GF-D8 (cell line): ENCODE measurements at regions not wholly inside any gene's neighbourhood (a gene's known extent, or its start where the extent isn't known, plus 50 kb on each side); places are given as distances from the start of the nearest gene placed in this dataset.

Experiments
- DNase-seq: peaks from one replicate; lab custom pipeline; 2025; lab: John Stamatoyannopoulos, UW

DNA sequence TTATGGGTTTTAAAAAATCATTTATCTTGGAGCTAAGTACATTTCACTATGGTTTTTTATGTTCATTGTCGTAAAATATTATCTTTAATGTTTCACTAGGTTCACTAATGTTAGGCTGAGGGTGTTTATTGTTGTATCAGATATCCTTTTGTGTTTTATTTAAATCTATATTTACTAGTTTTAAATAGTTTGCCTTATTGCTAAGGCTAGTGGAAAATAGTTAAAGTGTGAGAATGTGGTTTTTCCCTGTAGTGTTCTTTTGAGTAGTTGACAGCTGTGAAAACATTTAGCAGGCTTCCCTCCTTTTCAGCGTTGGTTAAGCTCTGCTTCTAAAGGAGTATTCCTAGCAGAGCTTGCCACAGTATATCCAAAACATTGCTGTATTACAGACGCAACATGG, 139.0 kb downstream of the TM9SF2 start:
- DNase-seq = no peak

GRCh38 chr13:99639126-99639525, 137.9 kb downstream of the TM9SF2 start:
- no peak for DNase-seq

DNA sequence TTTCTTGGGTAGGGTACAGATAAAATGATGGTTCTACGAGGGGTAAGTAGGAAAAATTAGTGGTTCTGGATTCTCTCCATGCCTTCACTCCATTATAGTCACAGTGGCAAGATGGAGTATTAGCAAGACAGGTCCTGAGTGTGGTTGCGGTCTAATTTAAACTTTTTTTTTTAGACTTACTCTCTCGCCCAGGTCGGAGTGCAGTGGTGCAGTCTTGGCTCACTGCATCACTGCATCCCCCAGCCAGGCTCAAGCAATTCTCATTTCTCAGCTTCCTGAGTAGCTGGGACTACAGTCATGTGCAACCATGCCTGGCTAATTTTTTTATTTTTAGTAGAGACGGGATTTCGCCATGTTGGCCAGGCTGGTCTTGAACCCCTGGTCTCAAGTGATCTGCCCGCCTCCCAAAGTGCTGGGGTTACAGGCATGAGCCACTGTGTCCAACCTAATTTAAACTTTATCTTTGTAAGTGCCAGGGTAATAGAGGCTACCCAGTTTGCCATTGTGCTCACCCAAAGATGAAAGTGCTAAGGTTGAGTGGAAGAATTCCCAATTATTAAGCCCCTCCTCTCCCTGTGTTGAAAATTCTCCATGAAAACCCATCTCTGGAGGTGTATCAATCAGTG, 135.6 kb downstream of the TM9SF2 start:
- no peak for DNase-seq

- no peak for DNase-seq
Observed at GRCh38 chr13:99636306-99636705, 135.0 kb downstream of the TM9SF2 start.

GRCh38 chr13:99634672-99635071, 133.4 kb downstream of the TM9SF2 start:
- no peak for DNase-seq

- DNase-seq = no peak
Observed at GRCh38 chr13:99630269-99630898, 129.1 kb downstream of the TM9SF2 start.

DNA sequence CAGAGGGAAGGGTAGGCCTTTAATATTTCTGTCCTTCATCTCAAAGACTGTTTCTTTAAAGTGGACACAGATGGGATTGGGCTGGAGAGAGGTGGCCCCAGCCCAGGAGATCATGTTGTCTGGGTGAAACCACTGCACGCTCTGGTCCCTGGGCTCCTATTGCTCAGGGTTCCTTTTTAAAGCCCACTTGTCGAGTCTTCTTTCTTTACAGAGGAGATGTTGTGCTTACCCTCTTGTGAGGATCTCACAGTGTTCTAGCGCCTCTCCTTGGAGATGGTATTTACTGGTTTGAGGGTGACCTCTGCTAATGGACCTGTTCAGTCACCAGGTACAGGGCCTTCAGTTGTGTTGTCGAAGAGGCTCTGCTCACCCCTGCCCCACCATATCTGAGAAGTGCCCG, 128.4 kb downstream of the TM9SF2 start:
- DNase-seq = no peak

DNA sequence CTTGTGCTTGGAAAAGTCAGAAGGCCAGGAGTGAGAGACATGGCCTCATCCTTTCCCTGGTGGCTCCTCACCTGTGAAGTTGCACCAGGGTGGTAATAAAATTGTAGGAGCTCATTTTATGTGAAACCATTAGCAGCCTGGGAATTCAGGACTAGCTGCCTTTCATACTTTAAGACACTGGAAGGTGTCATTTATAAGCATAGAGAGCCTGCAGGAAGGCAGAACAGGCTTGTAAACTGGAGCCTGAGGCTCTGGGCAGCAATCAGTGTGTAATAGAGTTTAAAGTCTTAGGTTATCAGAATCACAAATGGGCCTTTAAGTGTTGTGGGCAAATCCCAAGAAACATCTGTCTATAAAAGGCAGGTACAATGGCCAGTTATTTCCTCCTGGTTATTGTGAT, 127.2 kb downstream of the TM9SF2 start:
- DNase-seq = no peak

- DNase-seq = no peak
Observed at GRCh38 chr13:99626461-99627082, 125.3 kb downstream of the TM9SF2 start.

DNA sequence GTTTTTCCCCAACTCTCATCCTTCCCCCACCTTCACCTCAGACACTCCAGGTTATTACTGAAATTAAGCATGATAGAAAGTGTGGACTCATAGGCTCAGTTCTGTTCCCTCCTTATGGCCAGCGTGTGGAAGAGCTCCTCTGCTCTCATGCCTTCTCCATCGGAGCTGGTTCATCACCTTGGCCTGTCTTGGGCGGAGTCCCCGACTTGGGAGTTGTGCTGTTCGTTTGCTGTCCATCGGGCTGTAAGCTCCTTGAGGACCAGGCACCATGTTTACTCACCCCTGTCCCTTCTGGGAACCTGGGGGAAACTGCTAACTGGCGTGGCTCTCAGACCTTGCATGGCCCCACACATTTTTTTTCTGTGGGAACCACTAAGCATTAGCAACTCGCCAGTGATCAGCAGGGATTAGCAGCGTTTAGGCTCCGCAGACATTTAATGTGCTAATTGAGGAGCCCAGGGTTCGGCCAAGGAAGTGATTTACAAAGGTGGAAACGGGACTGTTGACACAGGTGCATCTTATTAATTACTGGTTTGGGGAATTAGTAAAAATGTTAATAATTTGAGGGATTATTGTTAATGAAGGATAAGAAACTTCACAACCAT, 123.8 kb downstream of the TM9SF2 start:
- no peak for DNase-seq

GRCh38 chr13:99620806-99621205, 119.5 kb downstream of the TM9SF2 start:
- no peak for DNase-seq

DNA sequence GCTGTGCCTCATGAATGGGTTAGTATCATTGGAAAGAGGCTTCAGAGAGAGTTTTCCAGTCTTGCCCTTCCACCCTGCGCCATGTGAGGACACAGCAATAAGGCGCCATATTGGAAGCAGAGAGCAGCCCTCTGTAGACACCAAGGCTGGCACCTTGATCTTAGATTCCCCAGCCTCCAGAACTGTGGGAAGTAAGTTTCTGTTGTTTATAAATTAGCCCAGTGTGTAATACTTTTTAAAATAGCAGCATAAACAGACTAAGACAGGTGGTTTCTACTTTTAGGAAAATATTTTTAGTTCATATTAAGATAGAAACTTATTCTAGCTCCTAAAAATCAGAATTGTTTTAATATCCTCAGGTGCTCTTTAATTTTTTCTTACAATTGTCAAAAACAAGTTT, 117.9 kb downstream of the TM9SF2 start:
- no peak for DNase-seq

DNA sequence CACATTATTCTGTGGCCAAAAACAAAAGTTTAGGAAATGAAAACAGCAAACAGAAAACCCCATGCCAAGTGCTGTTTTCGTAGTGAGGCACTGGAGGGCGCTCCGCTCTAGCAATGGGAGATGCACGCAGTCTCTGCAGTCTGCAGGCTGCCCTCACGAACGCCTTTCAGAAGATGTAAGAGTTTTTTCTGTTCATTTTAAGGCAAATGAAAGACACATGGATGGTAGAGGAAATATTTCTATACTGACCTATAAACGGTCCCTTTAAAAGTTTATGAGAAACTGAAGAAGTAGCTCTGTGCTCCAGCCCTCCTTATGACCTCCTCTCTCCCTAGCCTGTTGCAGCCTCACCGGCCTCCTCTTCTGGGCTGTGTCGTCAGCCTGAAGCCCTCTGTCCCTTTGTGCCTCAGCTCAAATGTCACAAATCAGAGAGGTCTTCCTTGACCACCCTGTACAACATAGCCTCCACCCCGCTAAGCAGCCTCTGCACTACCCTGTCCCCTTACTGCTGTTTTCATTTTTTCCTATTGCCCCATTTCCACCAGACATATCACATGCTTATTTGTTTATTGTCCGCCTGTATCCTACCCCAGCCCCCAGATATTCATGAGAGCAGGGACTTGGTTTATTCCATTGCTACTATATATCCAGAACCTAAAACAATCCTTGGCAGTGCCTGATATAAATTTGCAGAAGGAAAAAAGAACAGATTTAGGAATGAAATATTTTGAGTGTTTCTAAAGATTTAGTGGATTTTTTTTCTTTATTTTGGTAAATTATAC, 116.4 kb downstream of the TM9SF2 start:
- DNase-seq = no peak

DNA sequence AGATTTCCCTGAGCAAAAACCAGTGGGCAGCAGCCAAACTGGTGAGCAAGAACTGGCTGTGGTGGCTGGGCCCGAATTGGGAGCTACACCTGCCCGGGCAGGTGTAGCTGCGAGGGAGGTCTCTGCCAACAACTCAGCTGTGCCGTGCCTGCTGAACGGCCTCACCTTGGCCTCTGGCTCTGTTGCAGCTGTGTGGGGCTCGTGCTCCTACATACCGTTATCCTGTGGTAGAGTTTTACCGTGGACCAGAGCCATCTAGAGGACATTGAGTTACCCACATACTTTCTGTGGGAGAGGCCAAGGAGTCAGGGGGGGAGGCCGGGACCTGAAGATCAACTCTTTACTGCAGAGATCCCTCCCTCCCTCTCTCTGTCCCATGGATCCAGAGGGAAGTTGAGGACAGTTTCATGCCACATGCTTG, 113.2 kb downstream of the TM9SF2 start:
- DNase-seq = no peak
